GM18508 (cell line): ENCODE measurements at regions not wholly inside any gene's neighbourhood (a gene's known extent, or its start where the extent isn't known, plus 50 kb on each side); places are given as distances from the start of the nearest gene placed in this dataset.
"Not testable (repeated sequence)": the region's sequence is repeated elsewhere in the genome, so short reads cannot be mapped to it uniquely, and the experiment has no call there.

Experiments
- ATAC-seq: cut with Tn5 transposase; IDR thresholded peaks from one replicate; pipeline ENCODE4 v1.9.1; 2021; ENCODE audit warnings: moderate number of reproducible peaks; ENCODE audit not compliant: insufficient read depth, unreplicated experiment

GRCh38 chr3:23701716-23702597 is 103.8 kb upstream of the UBE2E1 start:
- ATAC-seq = no peak

- ATAC-seq = no peak
These were observed 101.5 kb upstream of the UBE2E1 start for GRCh38 chr3:23704298-23704697.

DNA sequence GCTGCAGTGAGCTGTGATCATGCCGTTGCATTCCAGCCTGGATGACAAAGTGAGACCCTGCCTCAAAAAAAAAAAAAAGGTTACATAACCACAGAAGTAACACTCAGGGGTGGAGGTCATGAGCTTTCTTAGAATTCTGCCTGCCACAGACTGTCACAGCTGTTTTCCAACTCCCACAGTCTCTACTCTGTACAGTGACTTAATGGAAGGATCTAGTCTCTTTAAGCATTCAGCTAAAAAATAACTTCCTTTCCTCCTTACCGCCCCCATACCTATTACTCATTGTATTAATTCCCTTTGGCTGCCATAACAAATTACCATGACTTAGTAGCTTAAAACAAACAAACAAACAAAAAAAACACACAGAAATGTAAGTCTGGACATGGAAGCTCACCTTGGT is 99.6 kb upstream of the UBE2E1 start:
- ATAC-seq = no peak

GRCh38 chr3:23709987-23710386 is 95.8 kb upstream of the UBE2E1 start:
- ATAC-seq = no peak

DNA sequence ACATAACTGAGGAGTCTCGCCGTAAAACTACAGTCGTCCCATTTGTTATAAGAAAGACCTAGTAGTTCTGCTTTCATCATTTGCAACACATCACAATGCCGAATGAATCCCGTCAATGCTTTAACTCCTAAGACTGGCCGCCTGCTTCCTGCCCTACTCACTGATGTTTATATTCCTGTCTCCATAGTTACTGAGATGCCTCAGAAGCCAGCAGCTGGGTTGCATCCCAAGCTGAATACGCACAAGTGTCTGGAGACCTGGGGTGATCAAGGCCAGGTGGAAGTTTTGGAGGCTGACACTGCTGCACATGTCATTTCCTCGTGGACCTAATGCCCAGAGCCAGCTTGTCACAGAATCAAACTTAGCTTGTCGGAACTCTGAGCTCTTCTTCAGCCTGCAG is 95.2 kb upstream of the UBE2E1 start:
- ATAC-seq = no peak

- peak; percentile 89 for ATAC-seq
These were observed 93.8 kb upstream of the UBE2E1 start for GRCh38 chr3:23711916-23712494.

DNA sequence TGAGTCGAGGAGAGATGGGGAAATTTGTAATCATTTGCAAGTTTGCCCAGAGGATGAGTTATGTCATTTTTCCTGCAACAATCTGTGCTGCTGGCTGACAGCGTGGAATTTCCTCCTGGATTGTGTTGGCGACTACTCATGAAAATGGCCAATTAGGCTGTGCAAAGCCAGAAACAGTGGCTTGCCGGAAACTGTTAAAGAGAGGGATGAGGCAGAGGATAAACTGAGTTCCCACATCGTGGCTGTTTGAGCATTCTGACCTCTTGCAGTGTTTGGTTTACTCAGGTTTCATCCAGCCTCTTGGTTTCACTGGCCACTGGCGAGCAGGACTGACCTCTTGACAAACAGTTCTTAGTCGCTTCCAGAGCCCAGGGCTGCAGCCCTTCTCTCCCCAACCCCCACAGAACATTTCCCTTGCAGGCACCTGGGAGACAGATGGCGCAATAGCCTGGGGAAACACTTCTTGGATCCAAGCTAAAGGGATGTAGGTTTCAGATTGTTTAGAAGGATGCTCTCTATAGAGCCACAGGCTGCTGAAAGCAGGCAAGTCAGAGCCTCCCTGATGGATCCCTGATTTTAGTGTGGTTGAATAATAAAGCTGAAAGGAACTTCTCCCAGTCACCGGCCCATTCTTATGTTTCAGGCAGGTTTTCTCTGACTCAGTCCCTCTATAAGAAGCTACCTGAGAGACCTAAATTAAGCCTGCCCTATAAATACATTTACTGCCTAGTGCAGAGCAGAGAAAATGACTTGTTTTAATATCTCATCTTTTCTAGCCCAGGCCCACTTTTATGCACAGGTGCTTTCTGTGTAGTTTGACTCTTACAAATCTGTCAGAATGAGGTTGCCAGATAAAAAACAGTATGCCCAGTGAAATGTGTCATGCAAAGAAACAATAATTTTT is 92.8 kb upstream of the UBE2E1 start:
- no peak for ATAC-seq

GRCh38 chr3:23713641-23714040 is 92.1 kb upstream of the UBE2E1 start:
- no peak for ATAC-seq

DNA sequence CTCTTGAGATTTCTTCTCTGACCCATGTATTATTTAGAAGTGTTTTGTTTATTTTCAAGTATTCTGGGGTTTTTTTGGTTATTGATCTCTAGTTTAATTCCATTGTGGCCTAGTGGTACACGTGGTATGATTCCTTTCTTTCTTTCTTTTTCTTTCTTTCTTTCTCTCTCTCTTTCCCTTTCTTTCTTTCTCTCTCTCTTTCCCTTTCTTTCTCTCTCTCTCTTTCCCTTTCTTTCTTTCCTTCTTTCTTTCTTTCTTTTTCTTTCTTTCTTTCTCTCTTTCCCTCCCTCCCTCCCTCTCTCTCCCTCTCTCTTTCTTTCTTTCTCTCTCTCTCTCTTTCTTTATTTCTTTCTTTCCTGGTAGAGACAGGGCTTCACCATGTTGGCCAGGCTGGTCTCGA is 85.7 kb upstream of the UBE2E1 start:
- no peak for ATAC-seq

DNA sequence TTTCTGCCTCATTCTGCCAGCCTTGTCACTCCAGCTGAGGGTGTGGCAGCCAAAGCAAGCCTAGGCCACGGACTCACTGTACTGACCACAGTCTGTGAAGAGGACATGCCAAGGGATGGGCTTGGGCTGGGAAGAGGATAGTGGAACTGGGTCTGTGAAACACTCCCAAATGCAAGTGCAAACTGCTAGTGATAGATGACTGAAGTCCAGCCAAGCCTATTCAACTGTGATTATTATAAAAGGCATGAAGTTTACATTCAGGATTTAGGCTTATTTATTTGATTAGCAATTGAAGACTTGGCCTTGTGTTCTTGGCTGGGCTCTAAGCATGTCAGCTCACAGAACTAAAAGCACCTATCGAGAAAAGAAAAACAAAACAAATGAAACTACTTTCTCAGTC is 84.9 kb upstream of the UBE2E1 start:
- no peak for ATAC-seq

GRCh38 chr3:23723141-23723540 is 82.6 kb upstream of the UBE2E1 start:
- ATAC-seq = no peak

DNA sequence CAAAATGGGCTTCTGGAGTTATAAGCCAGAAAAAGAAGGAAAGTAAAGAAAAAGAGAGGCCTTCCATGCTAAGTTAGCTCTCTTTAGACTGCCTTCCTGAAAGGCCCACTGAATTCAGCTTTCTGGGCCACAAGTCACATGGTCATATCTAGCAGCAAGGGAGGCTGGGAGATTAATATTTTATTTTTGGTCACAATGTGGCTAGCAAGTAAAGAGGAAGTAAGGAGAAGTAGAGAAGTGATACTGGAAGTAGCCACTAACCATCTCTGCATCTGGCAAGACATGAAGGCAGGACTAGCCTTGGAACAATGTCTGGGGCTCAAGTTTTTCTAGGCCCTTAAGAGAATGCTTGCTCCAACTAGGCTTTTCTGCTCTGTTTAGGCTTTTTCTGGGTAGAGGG is 81.8 kb upstream of the UBE2E1 start:
- no peak for ATAC-seq

- peak; percentile 60 for ATAC-seq
These were observed 78.8 kb upstream of the UBE2E1 start for GRCh38 chr3:23726811-23727548.

DNA sequence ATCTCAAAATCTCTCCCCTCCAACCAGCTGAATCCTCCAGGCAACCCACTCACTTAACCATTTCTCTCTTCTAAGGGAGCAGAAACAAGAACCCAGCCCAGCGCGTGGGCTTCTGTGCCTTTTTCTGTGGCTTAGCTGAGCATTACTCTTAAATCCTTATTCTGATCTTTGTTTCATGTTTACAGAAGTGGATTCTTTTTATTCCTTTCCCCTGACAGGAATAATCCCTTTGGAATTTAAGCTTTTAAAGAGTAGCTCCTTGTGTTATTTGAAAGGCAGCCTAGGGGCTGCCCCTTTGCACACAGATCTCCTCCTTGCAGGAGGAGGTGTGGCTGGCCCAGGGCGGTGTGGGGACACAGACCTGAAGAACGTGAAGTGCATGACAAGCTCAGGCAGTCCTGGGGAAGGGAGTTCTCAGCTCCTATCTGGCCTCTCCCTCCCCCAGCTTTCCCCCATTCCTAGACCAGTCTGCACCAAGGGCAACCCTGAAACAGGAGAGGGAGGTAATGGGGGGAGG is 77.1 kb upstream of the UBE2E1 start:
- ATAC-seq = no peak

DNA sequence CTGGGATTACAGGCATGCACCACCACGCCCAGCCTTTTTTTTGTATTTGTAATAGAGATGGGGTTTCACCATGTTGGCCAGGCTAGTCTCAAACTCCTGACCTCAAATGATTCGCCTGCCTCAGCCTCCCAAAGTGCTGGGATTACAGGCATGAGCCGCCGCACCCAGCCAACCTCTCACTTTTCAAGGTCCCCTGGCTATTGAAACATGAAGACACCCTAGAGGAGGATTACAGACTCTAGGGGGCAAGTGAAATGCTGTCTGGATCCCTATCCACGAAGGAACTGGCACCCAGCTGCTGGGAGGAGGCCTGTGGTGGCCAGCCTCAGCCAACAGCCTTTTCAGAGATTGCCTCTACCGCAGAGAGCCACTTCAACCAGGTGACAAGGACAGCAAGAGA is 76.4 kb upstream of the UBE2E1 start:
- not testable (repeated sequence) for ATAC-seq

DNA sequence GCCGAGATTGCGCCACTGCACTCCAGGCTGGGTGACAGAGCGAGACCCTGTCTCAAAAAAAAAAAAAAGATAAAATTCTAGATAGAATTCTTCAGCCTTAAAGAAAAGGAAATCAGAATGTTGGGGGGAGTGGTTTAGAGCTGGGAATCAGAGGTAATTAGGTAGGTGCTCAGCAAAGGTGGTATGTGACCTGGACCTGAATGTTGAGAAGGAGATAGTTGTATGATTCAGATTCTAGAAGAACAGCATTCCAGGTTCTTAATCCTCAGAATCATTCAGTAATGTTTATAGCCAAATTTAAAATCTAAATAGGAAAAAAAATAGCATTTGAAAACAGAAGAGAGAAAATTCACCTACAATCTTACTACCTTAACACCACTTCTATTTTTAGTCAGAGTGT is 71.3 kb upstream of the UBE2E1 start:
- ATAC-seq = no peak

- ATAC-seq = no peak
These were observed 70.7 kb upstream of the UBE2E1 start for GRCh38 chr3:23735062-23735461.

DNA sequence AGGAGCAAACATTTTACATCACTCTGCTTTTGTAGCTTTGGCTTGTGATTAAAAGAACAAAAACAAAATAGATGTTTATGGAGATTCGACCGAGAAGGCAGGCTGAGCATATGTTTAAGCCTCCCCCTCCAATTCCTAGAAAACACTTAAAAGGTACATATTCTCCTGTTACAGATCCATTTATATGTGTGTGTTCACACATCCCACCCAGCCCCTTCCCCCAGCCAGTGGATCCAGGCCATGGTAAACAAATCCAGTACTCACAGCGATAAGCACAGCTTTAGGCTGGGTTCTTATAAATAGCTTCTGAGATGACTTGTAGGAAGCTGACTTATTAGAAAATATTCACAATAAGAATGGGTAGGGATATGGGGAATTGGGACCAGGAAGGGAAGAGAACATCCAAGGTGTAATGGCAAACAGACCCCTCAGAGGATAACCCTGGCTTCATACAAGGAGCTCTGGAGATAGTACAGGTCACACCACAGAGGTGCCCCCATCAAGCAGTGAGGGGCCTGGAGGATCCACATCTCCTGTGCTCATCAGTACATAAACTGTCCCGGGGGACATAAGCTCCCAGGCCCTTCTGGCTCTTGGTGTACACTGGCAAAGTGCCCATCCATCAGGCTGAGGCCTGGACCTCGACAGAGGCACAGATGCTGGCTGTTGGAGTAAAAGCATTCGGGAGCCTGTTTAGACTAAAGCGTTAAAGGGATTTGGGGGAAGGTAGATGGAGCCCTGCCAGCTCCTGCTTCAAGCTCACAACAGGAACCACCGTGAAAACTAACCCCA is 70.0 kb upstream of the UBE2E1 start:
- ATAC-seq = no peak

DNA sequence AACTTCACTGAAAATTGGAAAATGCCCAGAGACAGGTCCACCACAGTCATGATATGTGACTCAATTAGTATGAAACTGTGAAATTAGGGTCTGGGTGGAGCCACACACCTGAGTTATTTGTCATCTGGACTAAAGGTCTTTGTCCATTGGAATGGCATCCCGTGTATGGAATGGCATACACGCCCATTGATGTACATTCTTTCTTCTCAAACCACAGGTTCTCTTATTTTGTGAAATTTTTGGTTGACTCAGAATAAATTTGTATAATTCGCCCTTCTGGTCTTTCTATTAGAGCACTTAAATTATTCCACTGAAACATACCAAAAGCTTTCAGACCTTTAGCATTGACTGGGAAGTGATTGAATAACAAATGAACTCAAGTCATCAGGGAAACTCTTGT is 66.8 kb upstream of the UBE2E1 start:
- ATAC-seq = no peak
